Transverse colon (tissue), 4 donors: ENCODE measurements at regions not wholly inside any gene's neighbourhood (a gene's known extent, or its start where the extent isn't known, plus 50 kb on each side); places are given as distances from the start of the nearest gene placed in this dataset.

ENCODE experiments used
- DNase-seq: peaks from one replicate; pipeline ENCODE4 v3.0.0-alpha.2; 2019
- H3K27ac ChIP-seq, 4 donors: fragments of 200-600 bp; sonication (generic); 2 replicates each; pipeline ENCODE4 v1.5.1; 2016 to 2018; ENCODE audit warnings: inconsistent platforms in 4 of 4
- H3K27me3 ChIP-seq: fragments of 200-600 bp; sonication (generic); 2 replicates; pipeline ENCODE4 v1.5.1; 2017; ENCODE audit warnings: inconsistent platforms
- H3K36me3 ChIP-seq, 4 donors: fragments of 200-600 bp; sonication (generic); 2 replicates each; pipeline ENCODE4 v1.5.1; 2017 to 2019; ENCODE audit warnings: inconsistent platforms in 4 of 4
- H3K4me1 ChIP-seq, 4 donors: fragments of 200-600 bp; sonication (generic); 2 replicates each; pipeline ENCODE4 v1.5.1; 2017 to 2020; ENCODE audit warnings: inconsistent platforms in 4 of 4
- H3K4me3 ChIP-seq, 4 donors: fragments of 200-600 bp; sonication (generic); 1 replicate in 1 of 4; 2 replicates in 3 of 4; pipeline versions ENCODE4 v1.5.1 to v1.6.1; 2017 to 2019; ENCODE audit warnings: inconsistent platforms in 4 of 4
- H3K9me3 ChIP-seq, 2 donors: fragments of 200-600 bp; sonication (generic); 2 replicates each; pipeline ENCODE4 v1.5.1; 2017 to 2019; ENCODE audit warnings: inconsistent platforms in 2 of 2
- EP300 ChIP-seq: sonication (generic); formaldehyde crosslinking; IDR thresholded peaks from one replicate; pipeline ENCODE4 v1.6.1; 2017; ENCODE audit warnings: antibody characterized with exemption, low read depth
- POLR2A ChIP-seq: fragments of 450-650 bp; IDR thresholded peaks from one replicate; pipeline ENCODE4 v1.6.1; 2016; ENCODE audit warnings: antibody characterized with exemption, mild to moderate bottlenecking, moderate library complexity
- POLR2AphosphoS5 ChIP-seq, 3 donors: sonication (generic); formaldehyde crosslinking; IDR thresholded peaks; one replicate each; pipeline ENCODE4 v1.6.1; 2016; ENCODE audit warnings: antibody characterized with exemption in 3 of 3
- WGBS, 2 donors: methylation state at CpG; one replicate each; pipeline ENCODE4 v1.1.5; 2018; ENCODE audit warnings: low coverage in 1 of 2; 5-methylcytosine and 5-hydroxymethylcytosine counted together
- in situ Hi-C, 4 donors: fragments of 200-750 bp; cut with MboI; loops; one replicate each; pipeline versions ENCODE4 v1.15.0 to v1.15.1; 2017; ENCODE audit warnings: low sequenced_read_pairs in 3 of 4, low pct_ligation_motif_present in 1 of 4, low pct_unique_long_range_greater_than_20kb in 1 of 4
- intact Hi-C: fragments of 100-400 bp; cut with DNase I; formaldehyde crosslinking; loops from one replicate; pipeline ENCODE4 v1.15.1; 2023; ENCODE audit warnings: low total_unique reads
- TF ChIP-seq, protein P1 (sequence below), 5 experiments: fragments of 200-600 bp in 3 of 5; fragments of 450-650 bp in 2 of 5; sonication (generic) in 3 of 5; IDR thresholded peaks; 1 replicate in 2 of 5; 2 replicates in 3 of 5; pipeline ENCODE4 v1.5.1; 2016 to 2017; ENCODE audit warnings: antibody characterized with exemption in 5 of 5, inconsistent platforms in 3 of 5, mild to moderate bottlenecking in 2 of 5, moderate library complexity in 1 of 5

DNA sequence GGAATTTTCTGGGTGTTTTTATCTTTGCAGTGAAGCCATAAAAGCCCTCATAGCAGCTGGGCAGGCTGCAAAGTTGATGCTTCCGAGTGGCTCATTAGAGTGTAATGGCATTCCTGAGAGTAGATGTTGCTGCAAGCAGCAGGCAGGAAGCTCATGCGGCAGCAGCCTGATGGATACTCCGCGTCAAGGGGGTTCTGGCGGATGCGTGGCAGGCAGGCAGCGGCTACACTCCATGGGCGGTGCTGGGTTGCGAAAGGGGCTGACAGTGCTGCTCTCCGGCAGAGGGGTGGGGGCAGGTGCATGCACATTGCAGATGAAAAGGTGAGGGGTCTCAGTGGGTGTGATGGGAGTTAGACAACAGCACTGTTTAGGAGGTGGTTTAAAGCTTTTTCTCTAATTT, 93.2 kb upstream of the AJAP1 start:
- WGBS, 2 donors, result 39 to 45% methylated on average over 6 to 10 of the region's 10 CpGs
- intact Hi-C loops (no loop called here), in situ Hi-C loops (no loop called here)
- no peak for TF ChIP-seq EP300
- Histone ChIP-seq H3K27me3 (peaks cover 7% of the 10 kb centered on the region), H3K4me3 (no peak overlapping the region), H3K27ac (no peak overlapping the region), H3K36me3 (no peaks in the 10 kb centered on the region), H3K4me1 (no peaks in the 10 kb centered on the region), H3K9me3 (no peaks in the 10 kb centered on the region)
- no peak for DNase-seq

DNA sequence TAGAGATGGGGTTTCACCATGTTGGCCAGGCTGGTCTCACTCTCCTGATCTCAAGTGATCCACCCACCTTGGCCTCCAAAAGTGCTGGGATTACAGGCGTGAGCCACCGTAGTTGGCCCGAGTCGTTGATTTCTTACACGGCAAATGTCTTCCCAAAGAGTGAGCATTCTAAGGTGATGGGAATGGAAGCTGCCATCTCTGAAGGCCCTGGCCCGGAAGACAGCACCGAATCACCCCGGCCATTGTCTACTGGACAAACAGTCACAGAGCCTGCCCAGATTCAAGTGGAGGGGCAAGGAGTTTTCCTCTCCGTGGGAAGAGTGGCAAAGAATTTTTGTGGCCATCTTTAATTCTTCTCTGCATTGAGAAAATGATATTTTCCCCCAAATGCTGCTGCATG, 92.1 kb upstream of the AJAP1 start:
- no peaks in the 10 kb centered on the region for H3K9me3 ChIP-seq
- no peak overlapping the region for H3K4me3 ChIP-seq
- H3K27me3 ChIP-seq, result peaks cover 7% of the 10 kb centered on the region
- H3K27ac ChIP-seq, result no peak overlapping the region
- no peaks in the 10 kb centered on the region for H3K4me1 ChIP-seq
- WGBS, 2 donors, result 92% methylated on average over 9 of the region's 9 CpGs; no CpG with 5 or more reads in 1 of the 2 donors
- in situ Hi-C loops, result no loop called here
- intact Hi-C loops, result no loop called here
- H3K36me3 ChIP-seq, result no peaks in the 10 kb centered on the region
- TF ChIP-seq, protein P1, sequence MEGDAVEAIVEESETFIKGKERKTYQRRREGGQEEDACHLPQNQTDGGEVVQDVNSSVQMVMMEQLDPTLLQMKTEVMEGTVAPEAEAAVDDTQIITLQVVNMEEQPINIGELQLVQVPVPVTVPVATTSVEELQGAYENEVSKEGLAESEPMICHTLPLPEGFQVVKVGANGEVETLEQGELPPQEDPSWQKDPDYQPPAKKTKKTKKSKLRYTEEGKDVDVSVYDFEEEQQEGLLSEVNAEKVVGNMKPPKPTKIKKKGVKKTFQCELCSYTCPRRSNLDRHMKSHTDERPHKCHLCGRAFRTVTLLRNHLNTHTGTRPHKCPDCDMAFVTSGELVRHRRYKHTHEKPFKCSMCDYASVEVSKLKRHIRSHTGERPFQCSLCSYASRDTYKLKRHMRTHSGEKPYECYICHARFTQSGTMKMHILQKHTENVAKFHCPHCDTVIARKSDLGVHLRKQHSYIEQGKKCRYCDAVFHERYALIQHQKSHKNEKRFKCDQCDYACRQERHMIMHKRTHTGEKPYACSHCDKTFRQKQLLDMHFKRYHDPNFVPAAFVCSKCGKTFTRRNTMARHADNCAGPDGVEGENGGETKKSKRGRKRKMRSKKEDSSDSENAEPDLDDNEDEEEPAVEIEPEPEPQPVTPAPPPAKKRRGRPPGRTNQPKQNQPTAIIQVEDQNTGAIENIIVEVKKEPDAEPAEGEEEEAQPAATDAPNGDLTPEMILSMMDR (IDR thresholded peaks at IDR 0.05), result no peak
- TF ChIP-seq POLR2AphosphoS5 (IDR thresholded peaks at IDR 0.05) (no peak), POLR2A (no peak), EP300 (no peak)
- no peak for DNase-seq

DNA sequence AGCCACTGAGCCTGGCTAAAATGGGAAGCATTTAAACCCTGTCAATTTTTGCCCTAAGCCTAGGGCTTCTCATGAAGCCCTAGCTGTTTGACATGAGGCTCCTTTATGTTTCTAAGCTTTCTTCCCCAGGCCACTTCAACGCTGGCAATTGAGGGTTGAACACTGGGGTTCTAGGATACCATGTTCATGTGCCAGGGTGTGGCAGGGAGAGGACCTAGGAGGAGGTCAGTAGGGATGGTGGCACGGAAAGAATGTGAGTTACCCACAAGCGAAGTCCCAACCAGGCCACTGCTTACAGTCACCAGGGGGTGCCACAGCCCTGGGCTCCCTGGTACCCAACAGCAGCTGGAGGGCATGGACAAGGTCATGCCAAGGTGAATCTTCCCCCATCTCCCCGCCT, 90.8 kb upstream of the AJAP1 start:
- intact Hi-C loops, result no loop called here
- no peaks in the 10 kb centered on the region for H3K36me3 ChIP-seq
- WGBS, 2 donors, result 70% methylated on average over 4 of the region's 4 CpGs; no CpG with 5 or more reads in 1 of the 2 donors
- no peaks in the 10 kb centered on the region for H3K9me3 ChIP-seq
- no peak for TF ChIP-seq EP300
- TF ChIP-seq, protein P1 (IDR thresholded peaks at IDR 0.05), result no peak
- TF ChIP-seq POLR2AphosphoS5 (IDR thresholded peaks at IDR 0.05), result no peak
- TF ChIP-seq POLR2A, result no peak
- no peak overlapping the region for H3K27ac ChIP-seq
- in situ Hi-C loops, result no loop called here
- peaks cover 11% of the 10 kb centered on the region for H3K27me3 ChIP-seq
- DNase-seq, result no peak
- H3K4me3 ChIP-seq, result no peak overlapping the region
- no peaks in the 10 kb centered on the region for H3K4me1 ChIP-seq

DNA sequence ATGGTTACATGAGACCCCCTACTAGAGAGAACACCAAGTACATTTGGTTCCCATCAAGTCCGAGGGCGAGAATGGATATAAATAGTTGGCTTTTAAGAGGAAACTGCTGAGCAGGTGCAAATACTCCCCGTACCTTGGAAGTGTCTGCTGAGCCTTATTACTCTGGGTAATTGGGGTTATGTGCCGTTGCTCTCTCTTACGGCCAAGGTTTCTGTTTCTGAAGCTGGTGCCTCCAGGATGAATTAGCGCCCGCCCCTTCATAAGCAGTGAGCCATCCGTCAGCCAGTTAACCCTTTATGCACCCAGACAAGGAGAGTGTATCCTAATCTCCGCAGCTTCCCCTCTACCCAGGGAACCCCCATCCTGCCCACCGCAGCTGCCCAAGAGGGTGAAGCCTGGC, 90.4 kb upstream of the AJAP1 start:
- Histone ChIP-seq H3K36me3 (no peaks in the 10 kb centered on the region), H3K4me1 (no peaks in the 10 kb centered on the region), H3K27ac (no peak overlapping the region), H3K9me3 (no peaks in the 10 kb centered on the region), H3K4me3 (no peak overlapping the region), H3K27me3 (peaks cover 11% of the 10 kb centered on the region)
- intact Hi-C loops (no loop called here), in situ Hi-C loops (no loop called here)
- 0 to 34% methylated on average over 2 to 10 of the region's 10 CpGs for WGBS, 2 donors
- no peak for DNase-seq
- TF ChIP-seq EP300 (no peak), POLR2A (no peak), POLR2AphosphoS5 (IDR thresholded peaks at IDR 0.05) (no peak)
- TF ChIP-seq, protein P1 (IDR thresholded peaks at IDR 0.05), result no peak

DNA sequence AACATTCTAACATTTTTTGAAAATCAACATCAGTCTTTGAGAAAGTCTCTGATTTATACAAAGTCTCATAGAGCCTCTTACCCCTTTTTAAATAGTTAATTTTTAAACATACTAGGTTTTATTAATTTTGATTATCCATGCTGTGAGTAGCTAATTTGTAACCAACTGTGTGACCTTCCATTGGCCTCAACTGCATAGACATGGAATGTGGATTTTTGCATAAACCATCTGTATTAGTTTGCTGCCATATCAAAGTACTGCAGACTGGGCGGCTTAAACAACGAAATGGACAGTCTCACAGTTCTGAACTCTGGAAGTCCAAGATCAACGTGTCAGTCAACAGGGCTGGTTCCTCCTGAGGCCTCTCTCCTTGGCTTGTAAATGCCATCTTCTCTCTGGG, 89.2 kb upstream of the AJAP1 start:
- H3K4me1 ChIP-seq, result no peaks in the 10 kb centered on the region
- intact Hi-C loops (no loop called here), in situ Hi-C loops (no loop called here)
- no peak overlapping the region for H3K4me3 ChIP-seq
- DNase-seq, result no peak
- H3K36me3 ChIP-seq, result no peaks in the 10 kb centered on the region
- no peak overlapping the region for H3K27ac ChIP-seq
- H3K27me3 ChIP-seq, result peaks cover 11% of the 10 kb centered on the region
- TF ChIP-seq, protein P1 (IDR thresholded peaks at IDR 0.05), result no peak
- H3K9me3 ChIP-seq, result no peaks in the 10 kb centered on the region
- WGBS, 2 donors, result 66 to 100% methylated on average over 1 to 3 of the region's 3 CpGs
